ENCODE measurements at regions not wholly inside any gene's neighbourhood (a gene's known extent, or its start where the extent isn't known, plus 50 kb on each side); places are given as distances from the start of the nearest gene placed in this dataset.

GRCh38 chr13:83980331-83980730, 98.1 kb upstream of the SLITRK1 start:
- H3K4me3 ChIP-seq (ENCODE audit: low read depth, low read length, poor library complexity, severe bottlenecking) = no peak overlapping the region
- no peak overlapping the region for H3K4me2 ChIP-seq (ENCODE audit: low read length)
- no peaks in the 10 kb centered on the region for H3K9me3 ChIP-seq (ENCODE audit: low read length)
- TF ChIP-seq EZH2 (IDR thresholded peaks at IDR 0.05; ENCODE audit: borderline replicate concordance, low read length) = no peak
- no peak for TF ChIP-seq CTCF (IDR thresholded peaks at IDR 0.05; ENCODE audit: low read length)
- H3K79me2 ChIP-seq (ENCODE audit: insufficient read depth, low read length) = no peaks in the 10 kb centered on the region
- no peaks in the 10 kb centered on the region for H3K27me3 ChIP-seq (ENCODE audit: insufficient read depth, low read length)
- H3K4me1 ChIP-seq (ENCODE audit: insufficient read depth, low read length, severe bottlenecking) = no peaks in the 10 kb centered on the region
- no peaks in the 10 kb centered on the region for H3K36me3 ChIP-seq (ENCODE audit: insufficient read depth, low read length)
- H3K9me2 ChIP-seq (ENCODE audit: low read depth, low read length) = no peaks in the 10 kb centered on the region
- no peaks in the 10 kb centered on the region for H3F3A ChIP-seq (ENCODE audit: insufficient read depth, low read length)
- no peak overlapping the region for H3K27ac ChIP-seq (ENCODE audit: low read depth, low read length, poor library complexity, severe bottlenecking)
- H2AFZ ChIP-seq (ENCODE audit: low read length) = no peak overlapping the region
- no peaks in the 10 kb centered on the region for H4K20me1 ChIP-seq (ENCODE audit: insufficient read depth, low read length)
- H3K9ac ChIP-seq (ENCODE audit: low read length) = no peak overlapping the region

GRCh38 chr13:83975655-83976165, 93.4 kb upstream of the SLITRK1 start:
- Histone ChIP-seq H3K4me3 (ENCODE audit: low read depth, low read length, poor library complexity, severe bottlenecking) (no peak overlapping the region), H3K36me3 (ENCODE audit: insufficient read depth, low read length) (no peaks in the 10 kb centered on the region), H3K9me3 (ENCODE audit: low read length) (no peaks in the 10 kb centered on the region), H3K4me2 (ENCODE audit: low read length) (no peak overlapping the region), H2AFZ (ENCODE audit: low read length) (no peak overlapping the region), H3K27ac (ENCODE audit: low read depth, low read length, poor library complexity, severe bottlenecking) (no peak overlapping the region), H3F3A (ENCODE audit: insufficient read depth, low read length) (no peaks in the 10 kb centered on the region), H4K20me1 (ENCODE audit: insufficient read depth, low read length) (no peaks in the 10 kb centered on the region), H3K27me3 (ENCODE audit: insufficient read depth, low read length) (no peaks in the 10 kb centered on the region), H3K4me1 (ENCODE audit: insufficient read depth, low read length, severe bottlenecking) (no peaks in the 10 kb centered on the region), H3K9ac (ENCODE audit: low read length) (no peak overlapping the region), H3K79me2 (ENCODE audit: insufficient read depth, low read length) (no peaks in the 10 kb centered on the region), H3K9me2 (ENCODE audit: low read depth, low read length) (no peaks in the 10 kb centered on the region)
- TF ChIP-seq CTCF (IDR thresholded peaks at IDR 0.05; ENCODE audit: low read length) = no peak
- TF ChIP-seq EZH2 (IDR thresholded peaks at IDR 0.05; ENCODE audit: borderline replicate concordance, low read length) = no peak

GRCh38 chr13:83958531-83958930, 76.3 kb upstream of the SLITRK1 start:
- Histone ChIP-seq H3K4me1 (ENCODE audit: insufficient read depth, low read length, severe bottlenecking) (no peaks in the 10 kb centered on the region), H3K9ac (ENCODE audit: low read length) (no peak overlapping the region), H3K36me3 (ENCODE audit: insufficient read depth, low read length) (no peaks in the 10 kb centered on the region), H3K4me2 (ENCODE audit: low read length) (no peak overlapping the region), H3F3A (ENCODE audit: insufficient read depth, low read length) (no peaks in the 10 kb centered on the region), H3K27me3 (ENCODE audit: insufficient read depth, low read length) (no peaks in the 10 kb centered on the region), H4K20me1 (ENCODE audit: insufficient read depth, low read length) (no peaks in the 10 kb centered on the region), H3K79me2 (ENCODE audit: insufficient read depth, low read length) (no peaks in the 10 kb centered on the region), H2AFZ (ENCODE audit: low read length) (no peak overlapping the region), H3K27ac (ENCODE audit: low read depth, low read length, poor library complexity, severe bottlenecking) (no peak overlapping the region), H3K4me3 (ENCODE audit: low read depth, low read length, poor library complexity, severe bottlenecking) (no peak overlapping the region), H3K9me2 (ENCODE audit: low read depth, low read length) (no peaks in the 10 kb centered on the region), H3K9me3 (ENCODE audit: low read length) (no peaks in the 10 kb centered on the region)
- no peak for TF ChIP-seq CTCF (IDR thresholded peaks at IDR 0.05; ENCODE audit: low read length)
- TF ChIP-seq EZH2 (IDR thresholded peaks at IDR 0.05; ENCODE audit: borderline replicate concordance, low read length) = no peak
